H7 (cell line): ENCODE measurements at regions not wholly inside any gene's neighbourhood (a gene's known extent, or its start where the extent isn't known, plus 50 kb on each side); places are given as distances from the start of the nearest gene placed in this dataset.
"Not testable (repeated sequence)": the region's sequence is repeated elsewhere in the genome, so short reads cannot be mapped to it uniquely, and the experiment has no call there.

ENCODE experiments used
- DNase-seq: peaks from one replicate; pipeline ENCODE4 v3.0.0; 2012
- H3K27me3 ChIP-seq: 2 replicates; pipeline ENCODE4 v1.6.0; 2011; ENCODE audit warnings: mild to moderate bottlenecking, low read length; ENCODE audit not compliant: control insufficient read depth, insufficient read depth
- H3K36me3 ChIP-seq: replicated peaks from 2 replicates; pipeline ENCODE4 v1.5.1; 2011; ENCODE audit warnings: low read length; ENCODE audit not compliant: control insufficient read depth, insufficient read depth
- H3K4me3 ChIP-seq: 2 replicates; pipeline ENCODE4 v1.5.1; 2011; ENCODE audit warnings: low read depth, mild to moderate bottlenecking, control low read depth, low read length, moderate library complexity; ENCODE audit not compliant: insufficient read depth

DNA sequence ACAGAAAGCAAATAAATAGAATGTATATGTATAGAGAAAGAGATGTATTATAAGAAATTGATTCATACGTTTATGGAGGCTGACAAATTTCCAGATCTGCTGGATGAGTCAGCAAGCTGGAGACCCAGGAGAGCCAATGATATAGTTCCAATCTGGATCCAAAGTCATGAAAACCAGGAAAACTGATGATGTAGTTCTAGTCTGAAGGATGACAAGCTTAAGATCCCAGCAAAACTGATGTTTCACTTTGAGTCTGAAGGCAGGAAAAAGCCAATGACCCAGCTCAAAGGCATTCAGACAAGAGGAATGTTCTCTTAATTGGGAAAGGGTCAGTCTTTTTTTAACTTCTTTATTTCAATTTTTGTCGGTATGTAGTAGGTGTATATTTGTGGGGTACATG is 102.6 kb downstream of the LHFPL1 start:
- Histone ChIP-seq H3K4me3 (no peak overlapping the region), H3K27me3 (no peaks in the 10 kb centered on the region), H3K36me3 (no peaks in the 10 kb centered on the region)
- no peak for DNase-seq

DNA sequence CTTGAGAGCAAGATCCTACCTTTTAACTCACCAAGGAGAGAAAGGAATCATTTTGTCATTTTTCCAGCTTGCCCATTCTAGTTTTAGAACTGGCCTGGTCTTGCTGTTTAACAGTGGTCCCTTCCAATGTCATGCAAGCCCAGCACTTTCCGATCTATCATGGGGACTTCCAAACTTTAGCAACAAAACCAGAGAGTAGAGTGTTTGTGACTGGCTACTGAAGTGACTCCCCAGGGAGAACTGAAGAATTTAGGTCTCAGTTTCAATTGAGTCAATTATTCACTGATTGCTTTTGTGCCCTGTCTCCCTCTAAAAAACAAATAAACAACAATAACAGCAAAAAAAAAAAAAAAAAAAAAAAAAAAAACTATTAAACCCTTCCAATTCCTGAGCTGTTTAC is 108.3 kb downstream of the LHFPL1 start:
- DNase-seq = no peak
- Histone ChIP-seq H3K27me3 (no peaks in the 10 kb centered on the region), H3K4me3 (no peak overlapping the region), H3K36me3 (no peaks in the 10 kb centered on the region)

- no peaks in the 10 kb centered on the region for H3K27me3 ChIP-seq
- no peak overlapping the region for H3K4me3 ChIP-seq
- no peaks in the 10 kb centered on the region for H3K36me3 ChIP-seq
- no peak for DNase-seq
Measured at GRCh38 chrX:112555831-112556230, 123.9 kb downstream of the LHFPL1 start.

DNA sequence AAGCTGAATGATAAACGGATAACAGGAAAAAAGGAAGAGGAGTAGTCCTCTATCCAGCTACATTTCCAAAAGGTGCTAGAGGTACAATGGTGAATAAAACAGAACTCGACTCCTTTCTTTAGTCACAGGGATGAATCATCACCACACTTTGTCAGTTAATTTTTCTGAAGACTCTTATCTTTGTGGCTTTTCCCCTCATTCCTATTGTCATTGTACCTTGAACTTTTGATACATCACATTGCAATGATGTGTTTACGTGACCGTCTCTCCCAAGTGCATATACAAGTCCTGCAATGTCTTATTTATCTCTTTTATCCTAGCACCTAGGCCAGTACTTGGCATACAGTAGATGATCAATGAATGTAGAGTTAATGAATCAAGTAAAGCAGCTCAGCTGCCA is 134.7 kb downstream of the LHFPL1 start:
- Histone ChIP-seq H3K4me3 (no peak overlapping the region), H3K36me3 (no peaks in the 10 kb centered on the region), H3K27me3 (no peaks in the 10 kb centered on the region)
- DNase-seq = no peak

- Histone ChIP-seq H3K4me3 (no peak overlapping the region), H3K27me3 (no peaks in the 10 kb centered on the region), H3K36me3 (no peaks in the 10 kb centered on the region)
- peak; percentile 58 for DNase-seq
Measured at GRCh38 chrX:112536544-112536943, 143.2 kb downstream of the LHFPL1 start.

- Histone ChIP-seq H3K27me3 (no peaks in the 10 kb centered on the region), H3K36me3 (no peaks in the 10 kb centered on the region), H3K4me3 (no peak overlapping the region)
- DNase-seq = no peak
Measured at GRCh38 chrX:112527903-112528302, 151.8 kb downstream of the LHFPL1 start.

DNA sequence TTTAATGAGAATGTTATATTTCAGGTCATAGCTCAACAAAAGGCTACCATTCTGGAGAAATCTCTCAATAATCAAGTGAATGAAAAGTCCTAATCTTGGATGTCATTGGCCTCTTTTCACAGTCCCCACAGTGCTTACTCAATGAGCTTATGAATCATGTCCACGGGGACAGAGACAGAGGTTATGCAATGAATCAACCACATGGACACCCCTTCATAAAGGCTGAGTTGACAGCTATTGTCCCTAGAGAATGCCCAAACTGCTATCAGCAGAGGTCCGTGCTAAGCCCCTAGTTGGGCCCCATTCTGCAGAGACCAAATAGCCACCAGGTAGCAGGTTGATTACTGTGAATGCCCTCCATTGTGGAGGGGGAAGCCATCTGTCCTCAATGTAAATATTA is 158.1 kb downstream of the LHFPL1 start:
- no peak for DNase-seq
- Histone ChIP-seq H3K4me3 (no peak overlapping the region), H3K36me3 (no peaks in the 10 kb centered on the region), H3K27me3 (no peaks in the 10 kb centered on the region)

GRCh38 chrX:112520124-112520523 is 159.6 kb downstream of the LHFPL1 start:
- Histone ChIP-seq H3K4me3 (no peak overlapping the region), H3K27me3 (no peaks in the 10 kb centered on the region), H3K36me3 (no peaks in the 10 kb centered on the region)
- DNase-seq = no peak

DNA sequence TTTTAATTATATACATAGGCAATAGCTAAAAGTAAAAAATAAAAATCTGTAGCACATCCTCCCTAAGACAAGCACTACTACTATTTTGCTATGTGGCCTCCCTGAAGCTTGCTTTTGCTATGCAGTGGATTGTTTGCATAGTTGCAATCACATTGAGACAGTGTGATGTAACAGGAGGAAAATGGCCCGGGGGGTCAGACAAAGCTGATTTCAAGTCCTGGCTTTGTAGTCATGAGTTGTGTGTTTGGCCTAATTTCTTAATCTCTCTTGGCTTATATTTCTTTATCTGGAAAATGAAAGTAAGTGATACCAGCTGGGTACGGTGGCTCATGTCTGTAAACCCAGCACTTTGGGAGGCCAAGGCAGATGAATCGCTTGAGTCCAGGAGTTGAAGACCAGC is 166.6 kb downstream of the LHFPL1 start:
- no peak for DNase-seq
- Histone ChIP-seq H3K27me3 (no peaks in the 10 kb centered on the region), H3K36me3 (no peaks in the 10 kb centered on the region), H3K4me3 (no peak overlapping the region)

DNA sequence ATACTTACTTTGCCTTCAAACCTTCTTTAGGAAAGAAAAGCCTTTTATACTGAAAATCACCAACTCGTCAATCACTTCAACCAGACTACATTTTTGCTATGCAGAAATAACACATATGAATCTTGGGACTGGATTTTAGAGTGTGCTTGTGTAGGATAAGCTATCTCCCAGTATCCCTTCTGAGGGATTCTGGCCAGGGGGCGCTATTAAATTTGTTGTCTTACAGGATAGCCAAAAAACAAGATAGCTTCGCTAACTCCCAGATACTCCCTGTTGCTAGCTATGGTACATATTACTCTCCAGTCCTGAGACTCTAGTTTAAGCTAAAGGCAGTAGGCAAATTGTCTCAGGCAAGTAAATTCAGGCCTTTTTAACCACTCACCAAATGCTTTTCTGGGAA is 167.2 kb downstream of the LHFPL1 start:
- no peak overlapping the region for H3K4me3 ChIP-seq
- no peaks in the 10 kb centered on the region for H3K27me3 ChIP-seq
- peak; percentile 4 for DNase-seq
- no peaks in the 10 kb centered on the region for H3K36me3 ChIP-seq

DNA sequence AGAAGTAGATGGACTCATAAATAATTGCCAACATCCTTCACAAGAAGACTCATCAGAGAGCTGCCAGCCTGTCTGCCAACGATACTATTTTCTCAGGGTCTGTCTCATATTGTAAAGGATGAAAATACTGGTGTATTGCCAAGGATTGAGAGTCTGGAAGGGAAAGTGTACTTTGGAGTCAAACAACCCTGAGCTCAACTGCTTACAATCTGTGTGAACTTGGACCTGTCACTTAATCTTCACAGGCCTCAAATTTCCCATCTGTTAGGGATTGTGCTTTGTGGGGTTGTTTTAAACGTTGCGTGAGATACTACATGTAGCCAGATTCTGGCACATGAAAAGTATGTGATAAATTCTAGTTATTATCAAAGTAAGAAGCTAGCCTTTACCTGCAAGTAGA is 169.1 kb downstream of the LHFPL1 start:
- no peaks in the 10 kb centered on the region for H3K27me3 ChIP-seq
- no peak overlapping the region for H3K4me3 ChIP-seq
- no peak for DNase-seq
- H3K36me3 ChIP-seq = no peaks in the 10 kb centered on the region

DNA sequence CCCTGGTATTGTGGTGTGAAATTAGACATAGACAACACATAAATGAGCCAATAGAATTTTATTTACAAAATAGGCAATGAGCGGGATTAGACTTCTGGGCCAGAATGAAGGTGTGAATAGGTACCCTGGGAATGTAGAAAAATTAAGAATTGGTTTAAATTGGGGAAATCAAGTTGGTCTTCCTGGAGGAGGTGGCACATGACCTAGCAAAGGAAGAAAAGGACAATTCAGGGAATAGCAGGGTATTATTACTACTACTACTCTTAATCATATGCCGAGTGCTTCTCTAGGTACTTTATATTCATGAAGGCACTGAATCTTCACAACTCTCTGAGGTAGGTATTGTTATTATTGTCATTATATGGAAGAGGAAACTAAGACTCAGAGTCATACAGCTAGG is 202.1 kb downstream of the LHFPL1 start:
- no peaks in the 10 kb centered on the region for H3K27me3 ChIP-seq
- DNase-seq = no peak
- H3K4me3 ChIP-seq = no peak overlapping the region
- H3K36me3 ChIP-seq = no peaks in the 10 kb centered on the region

DNA sequence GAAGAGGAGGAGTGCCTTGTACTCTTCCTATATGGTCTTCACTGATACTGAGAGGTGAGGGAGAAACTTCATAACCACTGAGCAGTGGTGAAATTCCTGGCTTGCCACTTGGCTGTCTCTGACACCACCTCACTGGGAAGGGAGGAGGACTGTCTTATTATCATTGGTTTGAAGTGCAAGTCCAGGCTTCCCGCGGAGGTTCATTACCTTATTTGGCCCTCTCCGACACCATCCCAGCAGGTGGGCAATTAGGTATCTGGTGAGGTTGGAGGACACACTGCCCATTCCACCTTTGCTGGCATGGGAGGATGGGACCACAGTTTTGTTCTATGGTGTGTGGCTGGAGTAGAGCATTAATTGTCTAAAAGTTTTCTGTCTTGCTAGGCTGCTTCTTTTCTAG is 206.1 kb downstream of the LHFPL1 start:
- no peak for DNase-seq
- Histone ChIP-seq H3K4me3 (no peak overlapping the region), H3K36me3 (no peaks in the 10 kb centered on the region), H3K27me3 (no peaks in the 10 kb centered on the region)

DNA sequence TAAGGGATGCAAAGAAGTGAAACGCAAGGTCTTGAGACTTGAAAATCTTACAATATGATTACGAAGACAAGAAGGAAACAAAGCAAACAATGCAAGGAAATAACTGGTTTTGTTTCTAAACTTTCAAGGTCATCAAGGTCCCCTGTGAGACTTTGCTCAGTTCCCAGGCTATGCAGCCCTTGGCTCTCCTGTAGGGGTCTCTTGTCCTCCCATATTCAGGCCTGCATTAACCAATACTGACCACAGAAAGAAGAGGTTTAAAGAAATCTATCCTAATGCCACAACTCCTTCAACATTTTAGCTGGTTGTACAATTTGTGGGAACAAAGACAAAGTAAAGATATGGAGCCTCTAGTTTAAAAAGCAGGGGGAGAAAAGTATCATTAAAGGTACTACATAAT is 209.2 kb downstream of the LHFPL1 start:
- peak; percentile 2 for DNase-seq
- Histone ChIP-seq H3K36me3 (no peaks in the 10 kb centered on the region), H3K4me3 (no peak overlapping the region), H3K27me3 (no peaks in the 10 kb centered on the region)

DNA sequence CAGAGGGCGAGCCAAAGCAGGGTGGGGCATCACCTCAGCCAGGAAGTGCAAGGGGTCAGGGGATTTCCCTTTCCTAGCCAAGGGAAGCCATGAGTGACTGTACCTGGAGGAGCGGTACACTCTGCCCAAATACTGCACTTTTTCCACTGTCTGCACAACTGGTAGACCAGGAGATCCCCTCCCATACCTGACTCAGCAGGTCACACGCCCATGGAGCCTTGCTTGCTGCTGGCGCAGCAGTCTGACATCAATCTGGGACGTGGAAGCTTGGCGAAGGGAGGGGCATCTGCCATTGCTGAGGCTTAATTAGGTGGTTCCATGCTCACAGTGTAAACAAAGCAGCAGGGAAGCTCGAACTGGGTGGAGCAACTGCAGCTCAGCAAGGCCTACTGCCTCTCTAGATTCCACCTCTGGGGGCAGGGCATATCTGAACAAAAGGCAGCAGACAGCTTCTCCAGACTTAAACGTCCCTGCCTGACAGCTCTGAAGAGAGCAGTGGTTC is 217.7 kb downstream of the LHFPL1 start:
- not testable (repeated sequence) for DNase-seq, H3K27me3 ChIP-seq, H3K36me3 ChIP-seq, H3K4me3 ChIP-seq

DNA sequence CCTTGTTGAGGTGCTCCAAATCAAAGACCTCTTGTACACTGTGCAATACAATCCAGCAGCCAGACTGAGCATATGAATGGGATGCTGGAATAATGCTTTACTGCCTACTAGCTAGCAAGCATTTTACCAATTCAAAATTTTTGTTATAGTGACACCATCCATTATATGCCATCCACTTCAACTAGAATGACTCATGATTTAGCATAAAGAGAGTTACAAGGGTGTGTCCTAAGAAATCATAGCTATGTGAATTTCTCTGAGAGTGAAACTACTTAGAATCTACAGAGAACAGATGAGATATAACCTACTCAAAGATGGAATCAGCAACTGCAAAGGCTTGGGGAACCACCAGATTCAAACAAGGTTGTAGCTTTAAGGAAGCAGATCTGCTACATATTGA is 221.9 kb downstream of the LHFPL1 start:
- no peaks in the 10 kb centered on the region for H3K36me3 ChIP-seq
- DNase-seq = no peak
- H3K4me3 ChIP-seq = no peak overlapping the region
- no peaks in the 10 kb centered on the region for H3K27me3 ChIP-seq
